HG02840 (cell line): ENCODE measurements at regions not wholly inside any gene's neighbourhood (a gene's known extent, or its start where the extent isn't known, plus 50 kb on each side); places are given as distances from the start of the nearest gene placed in this dataset.
A peak's percentile ranks its signal among the peaks of the same experiment; 100 is the strongest.

ENCODE experiments used
- ATAC-seq: cut with Tn5 transposase; IDR thresholded peaks from one replicate; pipeline ENCODE4 v1.9.1; 2021; ENCODE audit warnings: mild to moderate bottlenecking, moderate library complexity, moderate number of reproducible peaks; ENCODE audit not compliant: unreplicated experiment, low FRiP score

GRCh38 chr5:116363780-116364179 is 210.8 kb downstream of the SEMA6A start:
- no peak for ATAC-seq

- no peak for ATAC-seq
Measured at GRCh38 chr5:116361979-116362577, 212.5 kb downstream of the SEMA6A start.

GRCh38 chr5:116361171-116361967 is 213.3 kb downstream of the SEMA6A start:
- no peak for ATAC-seq

GRCh38 chr5:116360008-116360853 is 214.4 kb downstream of the SEMA6A start:
- no peak for ATAC-seq

- no peak for ATAC-seq
Measured at GRCh38 chr5:116359592-116359991, 215.0 kb downstream of the SEMA6A start.

- peak; percentile 99 for ATAC-seq
Measured at GRCh38 chr5:116358911-116359418, 215.7 kb downstream of the SEMA6A start.

- no peak for ATAC-seq
Measured at GRCh38 chr5:116358015-116358523, 216.6 kb downstream of the SEMA6A start.

GRCh38 chr5:116355819-116356601 is 218.6 kb downstream of the SEMA6A start:
- ATAC-seq: no peak

GRCh38 chr5:116354699-116355098 is 219.9 kb downstream of the SEMA6A start:
- ATAC-seq: no peak

GRCh38 chr5:116347657-116348056 is 227.0 kb downstream of the SEMA6A start:
- no peak for ATAC-seq

- ATAC-seq: no peak
Measured at GRCh38 chr5:116343961-116344360, 230.7 kb downstream of the SEMA6A start.
